CD4-positive, alpha-beta T cell treated with Interferon gamma for 1 hour (primary cell): ENCODE measurements at regions not wholly inside any gene's neighbourhood (a gene's known extent, or its start where the extent isn't known, plus 50 kb on each side); places are given as distances from the start of the nearest gene placed in this dataset.

Experiments used
- DNase-seq: peaks from one replicate; pipeline ENCODE4 v3.0.0-alpha.2; 2020

DNA sequence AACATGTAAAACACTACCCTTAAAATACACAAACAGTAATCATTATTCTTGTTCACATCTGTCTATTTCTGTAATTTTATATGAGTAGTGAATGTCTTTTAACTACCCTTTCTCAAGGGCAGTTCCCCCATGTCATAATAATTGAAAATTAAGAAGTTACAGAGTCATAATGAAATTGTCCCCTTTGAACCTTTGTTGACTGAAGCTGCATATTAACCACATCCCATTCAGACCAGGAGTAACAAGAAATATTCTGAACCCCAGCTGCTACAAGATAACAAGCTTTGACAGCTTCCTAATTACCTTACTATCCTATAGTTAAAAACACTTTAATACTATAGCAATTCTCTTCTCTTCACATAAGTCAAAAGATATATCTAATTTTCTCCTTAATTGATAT, 635.9 kb upstream of the SUCLG2 start:
- no peak for DNase-seq

DNA sequence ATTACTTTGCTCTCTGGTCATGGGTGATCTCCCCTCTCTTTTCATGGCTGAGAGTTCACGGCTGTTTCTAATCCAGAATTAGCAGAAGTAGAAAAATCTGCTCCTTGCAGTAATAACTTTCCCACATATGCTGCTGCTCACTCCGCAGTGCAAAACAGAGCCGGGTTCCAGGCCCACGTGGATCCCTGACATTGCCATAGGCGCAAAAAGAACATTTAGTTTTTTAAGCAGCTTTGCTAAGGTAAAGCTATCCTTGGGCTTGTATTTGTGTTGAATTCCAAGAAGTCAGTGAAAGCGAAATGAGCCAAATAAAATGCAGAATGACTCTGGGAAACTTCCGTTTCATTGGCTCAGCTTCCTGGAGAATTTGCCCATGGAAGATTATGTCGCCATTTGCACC, 633.7 kb upstream of the SUCLG2 start:
- DNase-seq = no peak

- DNase-seq = no peak
These were observed 632.7 kb upstream of the SUCLG2 start for GRCh38 chr3:68287101-68287500.

GRCh38 chr3:68274286-68274685, 619.9 kb upstream of the SUCLG2 start:
- DNase-seq = no peak

GRCh38 chr3:68271145-68271544, 616.7 kb upstream of the SUCLG2 start:
- DNase-seq = no peak

DNA sequence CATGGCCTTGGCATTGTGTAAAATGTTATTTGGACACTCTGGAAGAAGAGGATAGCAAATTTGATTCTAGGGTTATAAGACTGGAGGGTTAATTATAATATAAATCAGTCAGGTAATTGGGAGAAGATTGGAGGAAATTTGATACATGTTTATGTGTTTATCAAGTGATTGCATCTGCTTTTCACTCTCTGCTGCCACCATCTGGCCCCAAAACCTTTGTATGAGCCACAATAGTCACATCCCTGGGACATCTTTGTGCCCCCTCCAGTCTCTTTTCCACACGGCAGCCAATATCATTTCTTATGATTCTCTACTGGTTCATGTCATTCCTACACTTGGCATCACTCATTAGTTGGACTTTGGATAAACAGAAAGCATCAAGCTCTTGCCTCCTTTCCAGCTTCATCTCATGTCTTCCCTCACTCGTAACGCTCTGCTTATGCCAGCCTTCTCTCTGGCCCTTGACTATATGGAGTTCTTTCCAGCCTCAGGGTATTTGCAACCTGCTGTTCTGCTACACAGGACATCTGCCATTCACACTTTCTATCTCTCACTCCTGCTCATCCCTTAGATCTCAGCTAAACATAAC, 602.3 kb upstream of the SUCLG2 start:
- no peak for DNase-seq

DNA sequence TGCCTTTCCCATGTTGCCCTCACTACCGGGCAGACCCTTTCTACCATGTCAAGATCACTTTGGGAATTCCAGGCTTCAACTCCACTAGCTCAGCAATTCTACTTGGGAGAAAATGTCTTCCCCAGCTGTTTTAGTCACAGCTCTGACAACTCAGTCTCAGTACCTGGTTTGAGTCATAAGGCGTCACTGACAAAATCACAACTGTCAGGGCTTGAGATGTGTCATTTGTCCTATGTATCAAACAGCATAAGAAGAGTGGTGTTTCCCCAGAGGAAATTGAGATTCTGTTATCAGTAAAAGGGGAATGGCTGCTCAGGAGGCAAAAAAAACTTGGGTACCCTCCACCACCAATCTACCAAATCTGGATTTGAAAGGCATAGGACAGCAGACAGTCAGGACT, 594.9 kb upstream of the SUCLG2 start:
- no peak for DNase-seq

GRCh38 chr3:68242606-68243005, 588.2 kb upstream of the SUCLG2 start:
- no peak for DNase-seq

GRCh38 chr3:68239542-68239941, 585.1 kb upstream of the SUCLG2 start:
- DNase-seq = no peak

DNA sequence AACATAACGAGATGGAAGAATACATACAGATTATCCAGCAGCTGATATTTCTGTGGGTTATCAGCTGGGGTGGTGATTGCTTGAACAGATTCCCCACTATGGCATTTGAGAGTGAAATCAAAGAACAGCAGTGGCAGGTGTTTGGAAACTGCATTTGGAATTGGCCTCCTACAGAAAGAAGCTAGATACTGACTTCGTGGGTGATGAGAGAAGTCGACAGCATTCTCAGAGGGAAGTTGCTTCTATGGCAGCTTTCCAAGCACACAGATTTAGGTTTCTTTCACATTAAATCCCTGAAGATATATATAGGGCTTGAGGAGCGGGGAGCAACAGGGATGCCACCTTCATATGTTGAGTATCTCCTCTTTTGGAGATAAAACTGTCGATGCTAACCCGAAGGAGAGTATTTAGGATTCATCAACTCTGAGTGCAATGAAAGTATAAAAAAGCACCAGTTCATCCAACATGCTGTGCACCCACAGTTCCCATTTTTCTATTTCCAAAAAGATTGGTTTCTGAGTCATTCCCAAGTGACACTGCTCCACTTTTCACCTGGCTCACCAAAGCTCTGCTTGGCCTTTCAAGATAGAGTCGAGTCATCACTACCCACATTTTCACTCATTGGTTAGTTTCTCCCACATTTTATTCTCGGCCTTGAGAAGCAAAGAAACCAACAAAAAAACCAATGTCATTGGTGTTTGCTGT, 579.8 kb upstream of the SUCLG2 start:
- no peak for DNase-seq

DNA sequence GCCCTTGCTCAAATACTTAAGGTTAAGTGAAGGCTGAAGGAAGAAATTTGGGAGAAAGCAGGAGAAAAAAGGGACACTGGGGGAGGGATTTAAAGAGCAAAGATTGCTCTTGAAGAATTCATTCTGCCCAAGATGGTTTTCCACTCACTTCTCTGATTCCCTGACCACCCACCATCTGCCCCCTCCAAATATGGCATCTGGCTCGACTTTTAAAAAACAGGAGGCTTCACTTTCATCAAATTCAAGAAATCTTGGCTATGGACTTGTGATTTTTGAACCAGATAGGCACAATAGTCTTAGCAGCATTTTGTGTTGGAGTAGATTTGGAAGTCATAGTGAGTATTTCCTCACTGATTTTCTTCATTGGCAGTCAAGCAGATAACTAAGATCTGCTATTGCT, 574.4 kb upstream of the SUCLG2 start:
- DNase-seq = no peak

GRCh38 chr3:68220832-68221231, 566.4 kb upstream of the SUCLG2 start:
- DNase-seq = no peak

DNA sequence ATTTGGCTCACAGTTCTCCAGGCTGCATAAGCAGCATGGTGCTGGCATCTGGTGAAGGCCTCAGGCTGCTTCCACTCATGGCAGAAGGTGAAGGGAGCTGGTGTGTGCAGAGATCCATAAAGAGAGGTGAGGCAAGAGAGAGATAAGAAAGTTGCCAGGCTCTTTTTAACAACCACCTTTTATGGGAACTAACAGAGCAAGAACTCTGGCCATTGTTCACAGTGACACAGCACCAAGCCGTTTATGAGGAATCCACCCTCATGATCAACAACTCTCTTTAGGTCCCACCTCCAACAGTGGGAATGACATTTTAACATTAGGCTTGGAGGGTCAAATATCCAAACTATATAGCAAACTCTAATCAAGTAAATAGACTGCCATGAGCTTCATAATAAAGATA, 557.2 kb upstream of the SUCLG2 start:
- DNase-seq = no peak

GRCh38 chr3:68210635-68211034, 556.2 kb upstream of the SUCLG2 start:
- no peak for DNase-seq

DNA sequence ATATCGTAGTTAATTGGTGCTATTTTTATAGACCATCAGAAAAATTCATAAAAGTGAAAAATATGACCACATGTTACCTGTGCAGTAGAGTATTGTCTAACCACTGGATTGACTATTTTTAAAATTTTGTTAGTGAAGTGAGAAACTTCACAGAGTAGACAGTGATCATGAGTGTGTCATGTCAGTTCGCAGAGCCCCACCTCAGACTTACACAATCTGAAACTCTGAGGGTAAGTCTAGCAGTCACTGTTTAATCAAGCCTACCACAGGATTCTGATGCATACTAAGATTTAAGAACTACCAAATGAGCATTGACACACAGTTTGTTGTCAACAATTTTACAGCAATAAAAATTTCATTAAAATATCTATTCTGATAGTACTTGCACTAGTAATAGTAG, 552.9 kb upstream of the SUCLG2 start:
- no peak for DNase-seq

DNA sequence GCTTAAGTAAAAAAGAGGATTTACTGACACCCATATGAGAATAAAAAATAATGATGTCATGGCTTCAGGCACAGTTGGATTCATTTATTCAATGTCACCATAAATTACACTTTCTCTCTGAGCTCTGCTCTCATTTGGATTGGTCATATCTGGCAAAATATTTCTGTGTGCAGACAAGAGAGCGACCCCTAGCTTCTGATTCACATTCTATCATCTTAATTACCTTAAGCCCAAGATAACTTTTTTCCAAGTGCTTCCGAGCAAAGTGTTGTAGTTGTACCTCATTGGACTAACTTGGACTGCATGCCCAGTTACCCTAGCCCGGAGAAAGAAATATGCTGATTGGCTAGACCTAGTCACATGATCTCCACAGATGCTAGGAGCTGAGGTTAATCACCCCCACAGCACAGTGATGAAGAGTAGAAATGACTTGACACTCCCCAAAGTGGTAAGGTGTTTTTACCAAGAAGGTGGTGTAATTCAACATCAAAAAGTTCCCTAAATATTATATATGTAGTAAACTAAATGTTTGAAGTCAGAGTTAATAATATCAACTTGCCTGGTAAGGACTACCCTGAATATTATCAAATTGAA, 552.2 kb upstream of the SUCLG2 start:
- no peak for DNase-seq

- no peak for DNase-seq
These were observed 532.3 kb upstream of the SUCLG2 start for GRCh38 chr3:68186733-68187132.

GRCh38 chr3:68176600-68176999, 522.2 kb upstream of the SUCLG2 start:
- no peak for DNase-seq

- DNase-seq = no peak
These were observed 518.7 kb upstream of the SUCLG2 start for GRCh38 chr3:68173012-68173634.

DNA sequence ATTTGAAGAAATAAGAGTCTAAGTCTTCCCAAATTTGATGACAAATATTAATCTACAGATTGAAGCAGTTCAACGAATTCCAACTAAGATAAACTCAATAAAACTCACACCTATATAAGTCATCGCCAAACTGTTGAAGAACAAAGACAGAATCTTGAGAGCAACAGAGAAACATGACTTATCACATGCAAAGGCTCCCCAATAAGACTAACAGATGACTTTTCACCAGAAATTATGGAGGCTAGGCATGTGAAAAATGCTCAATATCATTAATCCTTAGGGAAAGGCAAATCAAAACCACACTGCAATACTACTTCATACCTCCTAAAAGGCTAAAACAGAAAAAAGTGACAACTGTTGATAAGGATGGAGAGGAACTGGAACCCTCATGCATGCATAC, 517.6 kb upstream of the SUCLG2 start:
- no peak for DNase-seq

DNA sequence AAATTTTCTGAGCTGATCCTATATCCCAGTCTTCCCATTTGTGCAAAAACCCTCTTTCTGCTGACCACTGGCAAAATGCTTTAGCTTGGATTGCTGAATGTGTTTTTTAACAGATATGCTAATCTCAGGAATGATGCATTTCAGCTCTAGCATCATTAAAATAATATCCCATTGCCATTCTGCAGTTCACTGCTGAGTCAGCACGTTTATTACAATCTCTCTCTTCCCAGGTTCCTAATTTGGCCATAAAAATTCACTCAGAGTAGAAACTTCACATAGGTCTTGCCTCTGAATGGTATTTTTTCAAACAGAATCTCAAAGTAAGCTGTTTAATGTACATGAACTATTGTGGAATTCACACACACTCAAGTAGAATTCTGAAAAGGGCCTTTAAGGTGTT, 509.6 kb upstream of the SUCLG2 start:
- DNase-seq = no peak

GRCh38 chr3:68163062-68163461, 508.6 kb upstream of the SUCLG2 start:
- DNase-seq = no peak

- no peak for DNase-seq
These were observed 508.2 kb upstream of the SUCLG2 start for GRCh38 chr3:68162644-68163043.

DNA sequence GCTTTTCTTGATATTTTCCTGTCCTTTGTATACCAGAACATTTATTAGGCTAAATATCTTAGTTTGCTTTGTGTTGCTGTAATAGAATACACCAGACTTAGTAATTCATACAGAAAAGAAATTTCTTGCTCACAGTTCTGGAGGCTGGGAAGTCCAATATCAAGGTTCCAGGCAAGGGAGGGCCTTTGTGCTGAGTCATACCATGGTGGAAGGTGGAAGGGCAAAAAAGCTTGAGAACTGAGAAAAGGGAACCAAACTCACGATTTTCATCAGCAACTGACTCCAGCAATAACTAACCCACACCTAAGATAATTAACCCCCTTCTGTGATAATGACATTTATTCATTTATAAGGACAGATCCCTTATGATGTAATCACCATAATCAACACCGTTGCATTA, 496.9 kb upstream of the SUCLG2 start:
- DNase-seq = no peak
